Erythroblast (primary cell): ENCODE measurements at regions not wholly inside any gene's neighbourhood (a gene's known extent, or its start where the extent isn't known, plus 50 kb on each side); places are given as distances from the start of the nearest gene placed in this dataset.

Experiments used
- GATA1 ChIP-seq: IDR thresholded peaks from 2 replicates; pipeline ENCODE4 v1.6.1; 2011; ENCODE audit warnings: low read depth, mild to moderate bottlenecking, control low read depth, low read length, moderate library complexity
- POLR2A ChIP-seq: IDR thresholded peaks from 2 replicates; pipeline ENCODE4 v1.6.1; 2011; ENCODE audit warnings: mild to moderate bottlenecking, low read length

GRCh38 chr2:66633631-66634030 is 198.7 kb downstream of the MEIS1 start:
- TF ChIP-seq POLR2A (no peak), GATA1 (no peak)
